ENCODE measurements at regions not wholly inside any gene's neighbourhood (a gene's known extent, or its start where the extent isn't known, plus 50 kb on each side); places are given as distances from the start of the nearest gene placed in this dataset.

DNA sequence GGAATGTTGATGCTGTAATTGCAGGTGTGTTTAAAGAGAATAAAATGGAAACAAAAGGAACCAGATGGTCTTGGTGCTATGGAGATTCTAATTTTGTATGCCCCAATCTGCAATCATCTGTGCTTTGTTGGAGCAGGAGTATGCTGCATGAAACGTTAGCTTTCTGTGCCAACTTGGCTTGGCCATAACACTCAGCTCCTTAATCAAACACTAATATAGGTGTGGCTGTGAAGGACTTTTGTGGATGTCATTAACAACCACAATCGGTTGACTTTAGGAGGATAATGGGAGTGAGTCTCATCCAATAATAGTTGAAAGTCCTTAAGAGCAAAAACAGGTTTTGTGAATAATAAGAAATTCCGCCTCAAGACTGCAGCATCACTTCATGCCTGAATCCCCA is 399.2 kb downstream of the NLGN4X start:
- DNase-seq (ENCODE audit: low read depth) = no peak

DNA sequence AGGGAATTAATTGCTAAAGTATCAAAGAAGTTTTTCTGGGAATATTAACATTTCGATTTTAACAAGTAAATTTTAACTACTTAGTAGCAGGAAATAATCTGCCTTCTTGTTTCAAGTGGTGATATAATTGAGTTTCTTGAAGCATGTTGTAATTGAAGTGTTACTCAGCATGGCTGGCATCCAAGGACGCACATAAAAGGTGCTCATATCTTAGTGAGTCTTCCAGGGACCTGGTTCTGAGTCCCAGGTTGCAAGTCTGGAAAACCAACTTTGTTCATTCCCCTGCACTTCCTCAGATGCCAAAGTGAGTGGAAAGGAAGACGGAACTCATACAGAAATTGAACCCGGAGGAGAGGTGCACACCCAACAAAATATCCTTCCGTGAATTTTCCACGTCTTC is 399.6 kb downstream of the NLGN4X start:
- no peak for DNase-seq (ENCODE audit: low read depth)

DNA sequence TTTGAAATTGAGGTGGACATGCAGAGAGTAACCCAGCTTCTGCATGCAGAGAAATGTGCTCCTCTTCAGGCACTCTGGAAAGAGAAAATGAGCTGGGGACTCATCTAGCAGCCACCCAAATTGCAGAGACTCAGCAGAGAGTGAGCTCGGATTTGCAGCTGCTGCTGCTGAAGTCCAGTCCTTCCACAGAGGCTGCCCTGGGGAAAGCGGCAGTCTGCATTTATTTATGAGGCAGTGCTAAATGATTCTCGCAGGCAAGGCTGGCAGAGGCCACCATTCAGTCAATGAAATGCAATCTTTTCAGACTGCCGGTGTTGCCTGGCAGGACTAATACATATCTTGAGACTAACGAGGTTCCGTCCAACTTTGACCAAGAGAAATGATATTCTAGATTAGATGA is 404.8 kb downstream of the NLGN4X start:
- DNase-seq (ENCODE audit: low read depth) = no peak

DNA sequence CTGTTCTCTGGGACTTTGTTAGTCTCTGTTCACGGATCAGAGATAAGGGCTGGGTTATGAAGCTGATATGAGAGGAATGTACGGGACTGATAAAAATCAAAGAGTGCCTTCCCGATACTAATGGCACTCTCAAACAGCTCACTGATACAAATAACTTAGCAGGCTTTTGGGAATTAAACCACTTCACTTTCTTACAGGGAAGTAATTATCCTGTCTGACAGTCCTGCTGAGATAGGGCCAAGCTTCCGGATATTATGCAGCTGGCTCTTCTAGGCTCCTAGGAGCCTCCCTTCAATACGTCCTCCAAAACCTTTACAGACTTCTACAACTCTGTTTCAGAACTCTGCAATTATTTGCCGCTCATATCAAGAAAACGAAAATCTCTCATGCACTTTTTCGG is 418.0 kb downstream of the NLGN4X start:
- no peak for DNase-seq (ENCODE audit: low read depth)

DNA sequence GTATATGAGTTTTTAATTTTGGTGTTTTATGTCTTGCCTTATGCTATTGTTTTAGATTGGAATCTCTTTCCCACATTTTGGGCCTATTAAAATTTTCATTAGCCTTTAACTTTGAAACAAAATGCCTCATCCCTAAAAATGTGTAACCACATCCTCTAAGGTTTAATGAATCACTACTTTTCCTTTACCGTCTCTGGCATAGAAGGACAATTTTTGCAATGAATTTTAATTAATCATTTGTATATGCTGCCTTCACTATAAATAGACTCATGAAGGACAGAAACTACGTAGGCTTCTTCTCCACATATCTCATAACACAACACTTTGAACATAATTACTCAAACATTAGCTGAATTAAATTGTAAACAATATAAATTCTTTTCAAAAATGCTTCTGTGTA is 421.5 kb downstream of the NLGN4X start:
- no peak for DNase-seq (ENCODE audit: low read depth)

DNA sequence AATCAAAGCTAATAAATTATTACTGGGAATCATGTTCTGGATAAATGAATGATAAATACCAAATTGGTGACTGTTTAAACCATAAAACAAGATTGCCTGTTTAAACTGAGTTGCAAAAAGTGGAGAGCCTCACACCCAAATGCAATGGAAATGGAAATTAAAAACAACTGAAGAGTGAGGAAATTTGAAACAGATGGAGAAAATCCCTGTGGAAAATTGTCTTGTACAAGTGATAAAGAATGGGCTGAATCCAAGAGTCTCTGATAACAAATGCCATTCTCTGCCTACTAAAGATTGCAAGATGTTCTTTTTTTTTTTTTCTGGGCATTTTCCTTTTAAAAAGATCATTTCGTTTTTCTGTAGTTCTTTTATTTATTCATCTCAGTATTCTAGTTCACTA is 426.3 kb downstream of the NLGN4X start:
- no peak for DNase-seq (ENCODE audit: low read depth)

DNA sequence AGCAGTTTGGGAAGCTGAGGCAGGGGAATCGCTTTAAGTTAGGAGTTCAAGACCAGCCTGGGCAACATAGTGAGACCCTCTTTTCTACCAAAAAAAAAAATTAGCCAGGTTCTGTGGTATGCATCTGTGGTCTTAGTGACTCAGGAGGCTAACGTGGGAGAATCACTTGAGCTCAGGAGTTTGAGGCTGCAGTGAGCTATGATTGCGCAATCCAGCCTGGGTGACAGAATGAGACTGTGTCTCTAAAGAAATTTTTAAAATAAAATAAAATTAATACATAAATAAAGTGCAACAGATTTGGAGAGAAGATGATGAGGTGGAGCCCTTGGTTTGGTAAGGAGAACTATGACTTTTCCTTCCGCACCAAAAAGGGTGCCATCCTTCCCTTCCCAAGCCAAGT is 436.9 kb downstream of the NLGN4X start:
- no peak for DNase-seq (ENCODE audit: low read depth)

DNA sequence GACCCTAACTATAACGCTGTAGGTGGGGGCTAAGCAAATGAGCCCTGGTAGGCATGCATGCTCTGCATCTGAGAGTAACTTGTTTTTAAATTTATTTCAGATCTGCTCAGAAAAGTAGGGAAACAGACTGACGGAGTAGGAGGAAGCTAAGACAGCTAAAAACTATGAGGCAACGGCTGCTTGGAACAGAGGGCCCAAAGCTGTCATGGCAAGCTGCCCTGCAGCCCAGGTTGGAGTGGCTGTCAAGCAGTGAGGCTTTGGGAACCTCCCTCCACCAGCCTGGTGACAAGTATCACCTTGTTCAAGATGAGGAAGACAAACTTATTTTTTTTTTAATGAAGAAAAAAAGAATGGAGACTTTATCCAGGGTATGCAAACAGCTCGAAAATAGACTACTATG is 439.8 kb downstream of the NLGN4X start:
- DNase-seq (ENCODE audit: low read depth) = no peak

DNA sequence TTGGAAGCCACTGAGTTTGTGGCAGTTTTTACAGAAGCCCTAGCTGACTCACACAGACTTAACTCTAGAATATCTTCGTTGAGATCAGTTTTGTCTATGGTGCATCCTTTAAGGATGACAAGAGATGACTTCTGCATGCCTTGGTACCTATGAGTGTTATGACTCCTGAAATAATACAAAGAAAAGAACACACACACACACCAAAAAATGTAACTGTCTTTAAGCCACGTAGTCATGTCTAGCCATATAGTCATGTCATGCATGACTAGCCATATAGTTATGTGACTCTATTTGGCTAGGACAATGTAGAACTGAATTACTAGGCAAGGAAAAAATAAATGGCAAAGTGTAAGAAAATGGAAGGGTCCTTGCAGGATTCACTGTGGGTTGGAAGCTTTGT is 447.8 kb downstream of the NLGN4X start:
- no peak for DNase-seq (ENCODE audit: low read depth)

DNA sequence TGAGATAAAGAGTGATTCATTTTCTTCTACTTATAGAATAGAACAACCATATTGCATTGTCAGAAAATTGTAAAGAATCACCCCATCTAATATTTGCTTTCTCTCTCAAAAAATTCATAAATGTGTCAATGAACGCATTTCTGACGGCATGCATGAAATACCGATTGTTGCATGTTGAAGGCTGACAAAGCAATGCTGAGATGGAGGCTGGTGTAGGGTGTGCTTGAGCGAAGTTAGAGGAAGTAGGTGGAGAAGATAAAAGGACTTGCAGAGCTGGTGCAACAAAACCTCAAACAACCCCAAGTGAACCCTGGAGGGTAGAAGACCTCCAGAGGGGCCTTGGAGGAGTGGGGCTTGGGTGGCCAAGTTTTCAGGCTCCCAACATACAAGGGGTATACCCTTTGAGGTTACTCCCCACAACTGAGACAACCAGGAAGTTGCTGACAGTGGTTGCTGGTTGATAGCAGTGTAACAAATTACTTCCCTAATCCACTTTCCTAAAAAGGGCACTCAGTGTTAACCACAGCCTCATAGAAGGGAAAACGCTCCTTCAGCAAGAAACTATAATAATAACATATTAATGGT is 452.7 kb downstream of the NLGN4X start:
- no peak for DNase-seq (ENCODE audit: low read depth)

DNA sequence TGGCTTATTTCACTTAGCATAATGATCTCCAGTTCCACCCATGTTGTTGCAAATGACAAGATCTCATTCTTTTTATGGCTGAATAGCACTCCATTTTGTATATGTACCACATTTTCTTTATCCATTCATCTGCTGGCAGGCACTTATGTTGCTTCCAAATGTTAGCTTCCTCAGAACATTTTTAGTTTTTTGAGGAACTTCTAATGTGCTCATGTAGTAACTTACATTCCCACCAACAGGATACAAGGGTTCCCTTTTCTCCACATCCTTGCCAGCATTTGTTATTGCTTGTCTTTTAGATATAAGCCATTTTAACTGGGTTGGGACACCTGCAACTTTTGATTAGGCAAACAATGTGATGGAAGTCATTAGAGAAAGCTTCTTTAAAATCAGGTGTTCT is 454.2 kb downstream of the NLGN4X start:
- no peak for DNase-seq (ENCODE audit: low read depth)

DNA sequence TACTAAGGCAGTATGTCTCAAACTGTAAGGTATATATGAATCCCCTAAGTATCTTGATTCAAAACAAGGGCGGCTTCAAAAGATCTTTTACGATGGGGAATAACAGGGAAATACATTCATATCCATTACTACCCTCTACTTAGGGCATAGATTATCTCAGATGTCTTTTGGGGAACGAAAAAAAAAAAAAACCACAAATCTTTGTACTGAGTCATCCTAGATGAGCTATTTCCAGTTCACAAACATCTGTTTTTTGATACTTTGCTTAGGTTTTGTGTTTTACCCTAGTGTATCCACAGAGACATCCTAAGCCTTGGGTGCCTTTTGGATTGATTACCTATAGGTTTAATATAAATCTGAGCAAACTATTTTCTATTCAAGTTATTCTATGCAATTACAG is 457.2 kb downstream of the NLGN4X start:
- no peak for DNase-seq (ENCODE audit: low read depth)

DNA sequence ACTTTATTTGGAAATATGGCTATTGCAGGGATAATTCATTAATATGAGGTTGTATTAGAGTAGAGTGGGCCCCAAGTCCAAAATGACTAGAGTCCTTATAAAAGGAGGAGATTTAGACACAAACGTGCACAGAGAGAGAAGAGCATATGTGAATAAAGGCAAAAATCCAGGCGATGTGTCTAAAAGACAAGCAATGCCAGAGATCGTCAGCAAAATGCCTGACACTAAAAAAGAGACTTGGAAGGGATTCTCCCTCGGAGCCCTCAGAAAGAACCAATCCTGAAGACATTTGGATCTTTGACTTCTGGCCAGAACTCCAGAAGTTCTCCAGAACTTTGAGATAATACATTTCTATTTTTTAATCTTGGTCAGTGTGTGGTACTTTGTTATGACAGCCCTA is 472.1 kb downstream of the NLGN4X start:
- no peak for DNase-seq (ENCODE audit: low read depth)

DNA sequence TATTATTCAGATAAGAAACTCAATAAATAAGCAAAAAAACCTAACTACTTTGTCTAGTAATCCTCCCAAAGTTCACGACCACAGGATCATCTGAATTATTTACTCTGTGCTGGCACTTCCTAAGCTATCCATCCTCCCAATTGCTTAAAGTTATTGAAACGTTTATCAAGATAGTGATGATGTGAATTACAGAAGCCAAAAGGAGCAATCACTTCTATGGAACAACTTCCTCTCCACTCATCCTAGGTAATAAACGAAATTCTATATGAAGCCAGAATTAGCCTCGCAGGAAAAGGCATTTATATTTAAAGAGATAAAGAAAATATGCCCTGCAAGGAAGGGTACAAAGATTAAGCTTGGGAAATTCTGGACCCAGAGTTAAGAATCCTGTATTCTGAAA is 475.4 kb downstream of the NLGN4X start:
- DNase-seq (ENCODE audit: low read depth) = no peak

DNA sequence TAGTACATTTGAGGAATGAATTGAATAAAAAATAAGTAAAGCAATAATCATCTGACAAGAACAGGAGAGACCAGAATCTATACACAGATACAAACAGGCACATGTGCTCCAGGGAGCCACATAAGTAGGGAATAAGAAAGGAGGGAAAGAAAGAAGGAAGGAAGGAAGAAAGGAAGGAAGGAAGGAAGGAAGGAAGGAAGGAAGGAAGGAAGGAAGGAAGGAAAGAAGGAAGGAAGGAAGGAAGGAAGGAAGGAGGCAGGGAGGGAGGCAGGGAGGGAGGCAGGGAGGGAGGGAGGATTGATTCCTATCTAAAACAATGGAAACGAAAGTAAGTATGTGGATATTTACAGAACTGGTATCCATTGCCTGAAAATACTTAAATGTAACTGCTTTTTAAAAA is 475.8 kb downstream of the NLGN4X start:
- DNase-seq (ENCODE audit: low read depth) = no peak

DNA sequence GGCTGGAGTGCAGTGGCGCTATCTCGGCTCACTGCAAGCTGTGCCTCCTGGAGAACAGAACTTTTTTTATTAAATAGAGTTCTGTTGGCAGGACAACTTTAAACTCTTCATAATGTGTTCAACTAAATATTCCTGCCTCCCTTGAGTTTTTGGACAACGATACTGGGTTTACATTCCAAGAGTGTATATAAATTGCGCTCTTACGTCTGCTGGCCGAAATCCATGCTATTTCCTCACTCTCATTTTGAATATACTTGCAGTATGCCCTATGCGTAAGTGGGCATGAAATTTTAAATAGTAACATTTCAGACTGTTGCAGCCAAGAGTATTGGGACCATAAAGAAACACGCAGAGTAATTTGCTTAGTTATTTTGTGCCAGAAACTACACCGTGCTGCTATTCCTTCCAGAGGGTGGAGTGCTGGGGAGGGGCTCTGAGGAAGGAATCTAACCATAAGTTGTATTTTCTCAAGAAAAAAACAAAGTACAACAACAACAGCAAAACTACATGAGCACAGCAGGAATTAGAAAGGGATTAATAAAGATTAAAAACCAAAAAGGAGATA is 480.0 kb downstream of the NLGN4X start:
- no peak for DNase-seq (ENCODE audit: low read depth)

DNA sequence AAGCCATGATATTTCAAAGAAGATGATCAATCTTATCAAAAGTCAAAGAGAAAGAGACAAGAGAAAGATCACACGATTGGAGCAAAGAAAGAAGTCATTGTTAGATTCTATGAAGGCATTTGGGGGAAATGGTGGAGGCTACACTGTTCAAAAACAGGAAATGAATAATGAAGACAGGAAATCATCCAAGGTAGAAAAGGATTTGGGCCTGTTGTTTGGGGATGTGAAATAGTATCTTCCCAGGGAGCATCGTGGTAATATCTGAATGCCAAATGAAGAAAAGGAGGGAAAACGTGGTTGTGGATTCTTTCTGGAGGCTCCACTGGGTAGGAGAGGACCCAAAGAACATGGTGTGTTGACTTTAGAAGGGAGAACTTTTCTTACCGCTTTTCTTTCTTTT is 482.4 kb downstream of the NLGN4X start:
- no peak for DNase-seq (ENCODE audit: low read depth)

DNA sequence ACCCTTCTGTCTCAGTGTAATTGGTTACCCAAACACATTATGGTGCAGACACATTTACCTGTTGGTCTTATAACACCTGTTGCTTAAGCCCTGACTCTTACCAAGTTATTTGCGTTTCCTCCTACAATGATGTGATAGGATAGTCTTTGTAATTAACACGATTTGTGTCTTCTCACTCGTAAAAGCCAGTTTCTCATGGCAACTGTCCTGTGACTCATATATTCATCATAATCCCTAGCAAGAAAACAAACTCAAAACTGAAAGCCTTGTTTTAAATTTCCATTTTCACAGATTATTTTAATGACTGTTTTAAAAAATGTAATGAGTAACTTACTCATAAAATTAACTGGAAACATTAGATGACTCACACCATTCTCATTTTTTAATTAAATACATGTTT is 495.2 kb downstream of the NLGN4X start:
- DNase-seq (ENCODE audit: low read depth) = no peak

DNA sequence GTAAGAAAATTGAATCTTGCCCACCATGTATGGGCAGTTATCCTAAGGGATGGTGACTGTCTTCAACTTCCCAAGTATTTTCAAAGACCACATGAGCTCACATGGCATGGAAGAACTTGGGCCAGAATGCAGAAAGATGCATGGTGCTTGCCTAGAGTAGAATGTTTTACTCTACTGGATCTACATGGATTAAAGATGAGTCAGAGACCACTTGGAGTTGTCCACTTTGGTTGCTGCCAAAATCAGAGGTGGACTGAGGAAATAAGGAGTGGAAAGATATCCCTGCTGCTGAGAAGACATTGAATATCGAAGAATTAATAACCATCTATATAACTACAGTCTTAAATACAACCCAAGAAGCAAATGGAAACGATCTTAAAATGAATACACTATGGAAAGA is 498.1 kb downstream of the NLGN4X start:
- DNase-seq (ENCODE audit: low read depth) = no peak

DNA sequence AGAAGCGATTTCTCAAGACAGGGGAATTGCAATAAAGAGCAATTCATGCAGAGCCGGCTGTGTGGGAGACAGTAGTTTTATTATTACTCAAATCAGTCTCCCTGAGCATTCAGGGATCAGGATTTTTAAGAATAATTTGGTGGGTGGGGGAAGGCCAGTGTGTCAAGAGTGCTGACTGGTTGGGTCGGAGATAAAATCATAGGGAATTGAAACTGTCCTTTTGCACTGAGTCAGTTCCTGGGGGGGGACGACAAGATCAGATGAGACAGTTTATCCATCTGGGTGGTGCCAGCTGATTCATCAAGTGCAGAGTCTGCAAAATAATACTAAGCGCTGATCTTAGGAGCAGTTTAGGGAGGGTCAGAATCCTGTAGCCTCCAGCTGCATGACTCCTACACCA is 502.4 kb downstream of the NLGN4X start:
- no peak for DNase-seq (ENCODE audit: low read depth)

DNA sequence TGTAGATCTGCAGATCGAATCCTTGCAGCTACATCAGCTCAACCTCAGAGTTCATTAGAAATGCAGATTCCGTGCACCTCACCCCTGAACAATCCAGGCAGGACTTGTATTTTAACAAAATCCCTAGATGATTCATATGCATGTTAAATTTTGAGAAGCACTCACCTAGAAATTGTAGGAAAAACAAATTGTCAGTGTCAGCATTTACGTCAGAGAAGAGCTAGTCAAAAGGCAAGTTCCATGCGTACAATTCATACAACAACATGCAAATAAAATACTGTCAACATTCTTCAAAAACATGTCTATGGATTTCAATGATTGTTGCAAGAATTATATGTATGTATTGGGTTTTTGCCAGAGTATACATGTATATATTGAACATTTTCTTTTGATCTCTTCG is 504.5 kb downstream of the NLGN4X start:
- DNase-seq (ENCODE audit: low read depth) = no peak

DNA sequence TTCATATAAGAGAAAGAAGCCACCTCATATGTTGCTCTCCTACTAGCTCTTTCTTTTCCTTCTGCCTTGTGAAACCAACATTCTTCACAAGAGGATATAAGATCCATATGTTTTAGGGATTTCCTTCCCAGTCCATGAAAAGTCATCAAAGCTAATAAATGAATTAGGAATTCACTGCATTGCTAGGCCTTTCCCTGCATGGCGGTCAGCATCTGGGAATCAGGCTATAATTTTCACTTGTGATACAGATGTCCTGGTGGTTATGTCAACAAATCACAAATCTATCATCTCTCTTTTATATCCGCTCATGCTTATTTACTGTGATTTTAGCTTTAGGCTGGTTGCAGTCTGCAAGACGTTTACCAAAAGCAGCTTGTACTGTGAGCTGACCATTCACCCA is 510.0 kb downstream of the NLGN4X start:
- DNase-seq (ENCODE audit: low read depth) = no peak

DNA sequence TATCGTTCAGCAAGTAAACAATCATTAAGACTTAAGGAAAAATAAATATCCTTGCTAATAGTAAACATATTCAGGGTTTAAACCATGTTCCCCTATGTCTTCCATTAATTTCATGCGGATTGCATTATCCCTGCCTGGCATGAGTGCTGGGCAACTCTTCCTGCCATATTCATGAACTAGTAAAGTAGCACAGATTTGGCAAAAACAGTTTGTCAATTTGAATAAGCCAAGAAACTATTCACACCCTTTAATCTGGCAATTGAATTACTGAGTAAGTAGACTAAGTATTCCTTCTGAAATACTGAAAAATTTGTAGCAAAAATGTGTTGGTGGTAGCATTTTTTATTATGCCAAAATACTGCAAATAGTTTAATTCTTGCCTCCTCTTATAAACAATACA is 512.0 kb downstream of the NLGN4X start:
- DNase-seq (ENCODE audit: low read depth) = no peak

DNA sequence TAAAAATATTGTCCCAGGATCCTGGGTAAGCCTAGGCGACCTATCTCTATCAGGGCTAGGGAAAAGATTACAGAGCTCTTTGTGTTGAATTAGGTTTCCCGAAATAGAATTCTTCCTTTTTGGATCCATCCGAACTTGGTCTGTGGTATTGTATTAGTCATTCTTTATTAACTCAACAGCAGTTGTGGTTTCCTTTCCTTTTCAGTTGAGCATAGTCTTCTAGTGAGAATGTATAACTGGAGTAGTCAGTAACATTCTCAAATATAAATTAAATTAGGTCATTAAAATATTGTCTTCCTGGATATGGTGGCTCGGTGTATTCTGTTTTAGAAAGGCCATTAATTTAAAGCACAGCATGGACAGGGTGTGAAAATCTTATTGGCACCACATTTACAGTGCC is 520.4 kb downstream of the NLGN4X start:
- DNase-seq (ENCODE audit: low read depth) = no peak

DNA sequence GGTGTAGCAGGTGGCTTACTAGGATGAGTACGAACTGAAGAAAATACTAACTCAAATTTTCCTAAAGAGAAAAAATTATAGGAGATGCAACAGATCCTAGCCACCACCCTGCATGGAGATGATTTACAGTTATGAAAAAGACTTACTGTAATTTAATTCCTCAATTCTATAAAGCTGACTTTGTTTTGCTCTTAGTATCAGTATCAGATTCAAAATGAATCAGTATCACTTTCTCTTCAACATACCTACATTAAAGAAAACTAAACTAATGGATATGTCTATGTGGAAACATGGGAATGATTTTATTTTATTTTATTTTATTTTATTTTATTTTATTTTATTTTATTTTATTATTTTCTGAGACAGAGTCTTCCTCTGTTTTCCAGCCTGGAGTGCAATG is 525.8 kb downstream of the NLGN4X start:
- DNase-seq (ENCODE audit: low read depth) = no peak
